ENCODE measurements at regions not wholly inside any gene's neighbourhood (a gene's known extent, or its start where the extent isn't known, plus 50 kb on each side); places are given as distances from the start of the nearest gene placed in this dataset.
"Not testable (repeated sequence)": the region's sequence is repeated elsewhere in the genome, so short reads cannot be mapped to it uniquely, and the experiment has no call there.

DNA sequence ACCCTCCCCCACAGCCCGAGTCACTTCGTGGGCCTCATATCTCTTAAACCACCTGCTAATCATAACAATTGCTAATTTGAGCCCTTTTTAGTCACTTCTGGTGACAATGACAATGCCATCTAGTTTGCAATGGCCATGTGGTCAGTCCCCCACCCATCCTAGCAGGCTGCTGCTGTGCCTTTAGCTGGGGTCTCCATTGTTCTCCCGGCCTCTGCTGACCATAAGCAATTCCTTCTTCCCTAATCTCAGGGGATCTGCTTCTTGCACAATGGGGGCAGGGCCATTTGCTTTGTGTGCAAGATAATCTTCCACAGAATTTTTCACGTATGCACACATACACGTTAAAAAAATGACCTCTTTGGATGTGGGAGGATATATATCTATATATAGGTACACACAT lies 406.1 kb upstream of the ONECUT1 start:
- no peaks in the 10 kb centered on the region for H3K9me3 ChIP-seq
- H3K27me3 ChIP-seq (ENCODE audit: insufficient read depth in 3 of 3, low read length in 2 of 3), result no peaks in the 10 kb centered on the region
- TF ChIP-seq, protein P1, sequence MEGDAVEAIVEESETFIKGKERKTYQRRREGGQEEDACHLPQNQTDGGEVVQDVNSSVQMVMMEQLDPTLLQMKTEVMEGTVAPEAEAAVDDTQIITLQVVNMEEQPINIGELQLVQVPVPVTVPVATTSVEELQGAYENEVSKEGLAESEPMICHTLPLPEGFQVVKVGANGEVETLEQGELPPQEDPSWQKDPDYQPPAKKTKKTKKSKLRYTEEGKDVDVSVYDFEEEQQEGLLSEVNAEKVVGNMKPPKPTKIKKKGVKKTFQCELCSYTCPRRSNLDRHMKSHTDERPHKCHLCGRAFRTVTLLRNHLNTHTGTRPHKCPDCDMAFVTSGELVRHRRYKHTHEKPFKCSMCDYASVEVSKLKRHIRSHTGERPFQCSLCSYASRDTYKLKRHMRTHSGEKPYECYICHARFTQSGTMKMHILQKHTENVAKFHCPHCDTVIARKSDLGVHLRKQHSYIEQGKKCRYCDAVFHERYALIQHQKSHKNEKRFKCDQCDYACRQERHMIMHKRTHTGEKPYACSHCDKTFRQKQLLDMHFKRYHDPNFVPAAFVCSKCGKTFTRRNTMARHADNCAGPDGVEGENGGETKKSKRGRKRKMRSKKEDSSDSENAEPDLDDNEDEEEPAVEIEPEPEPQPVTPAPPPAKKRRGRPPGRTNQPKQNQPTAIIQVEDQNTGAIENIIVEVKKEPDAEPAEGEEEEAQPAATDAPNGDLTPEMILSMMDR (IDR thresholded peaks at IDR 0.05), result no peak
- DNase-seq, result no peak
- no peak overlapping the region for H3K27ac ChIP-seq
- no peak overlapping the region for H3K4me3 ChIP-seq
- ATAC-seq, result no peak
- 37 to 51% (median 38%) methylated on average over 5 of the region's 5 CpGs for WGBS, 3 donors
- no peaks in the 10 kb centered on the region for H3K36me3 ChIP-seq (ENCODE audit: insufficient read depth in 1 of 2, low read depth in 1 of 2)
- peaks cover 3% of the 10 kb centered on the region for H3K4me1 ChIP-seq
- intact Hi-C loops (cut with DNase I), result loop anchor here (5.0 to 10.0 kb wide), 2 partner anchors 411 to 414 kb away; no protein-coding TSS in a partner anchor

DNA sequence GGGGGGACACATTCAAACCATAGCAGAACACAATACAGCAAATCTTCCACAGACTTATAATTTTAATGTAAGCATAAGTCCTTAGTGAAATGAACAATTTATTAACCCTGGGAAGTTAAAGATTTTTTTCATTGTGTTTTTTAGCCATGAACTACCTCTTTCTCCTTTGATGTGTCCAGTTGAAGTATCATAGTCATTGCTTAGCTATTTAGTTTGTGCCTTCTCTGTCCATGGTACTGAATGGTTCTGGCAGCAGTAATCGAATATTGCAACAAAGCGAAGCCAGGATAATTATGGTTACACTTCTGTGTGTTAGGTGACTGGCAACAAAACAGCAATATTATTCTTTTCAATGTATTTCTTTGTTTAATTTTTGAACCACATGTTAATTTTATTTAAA lies 403.0 kb upstream of the ONECUT1 start:
- WGBS, 3 donors, result 27 to 59% (median 34%) methylated on average over 2 of the region's 2 CpGs
- Histone ChIP-seq H3K9me3 (no peaks in the 10 kb centered on the region), H3K4me1 (peaks cover 3% of the 10 kb centered on the region), H3K27me3 (ENCODE audit: insufficient read depth in 3 of 3, low read length in 2 of 3) (no peaks in the 10 kb centered on the region), H3K27ac (no peak overlapping the region), H3K4me3 (no peak overlapping the region), H3K36me3 (ENCODE audit: insufficient read depth in 1 of 2, low read depth in 1 of 2) (no peaks in the 10 kb centered on the region)
- intact Hi-C loops (cut with DNase I), result loop anchor here in 1 of 2 donors (10.0 kb wide), 1 partner anchor 408 kb away; no protein-coding TSS in a partner anchor
- no peak for DNase-seq
- peak in 1 of 4 donors; percentile 43 for ATAC-seq
- TF ChIP-seq, protein P1 (IDR thresholded peaks at IDR 0.05), result no peak

DNA sequence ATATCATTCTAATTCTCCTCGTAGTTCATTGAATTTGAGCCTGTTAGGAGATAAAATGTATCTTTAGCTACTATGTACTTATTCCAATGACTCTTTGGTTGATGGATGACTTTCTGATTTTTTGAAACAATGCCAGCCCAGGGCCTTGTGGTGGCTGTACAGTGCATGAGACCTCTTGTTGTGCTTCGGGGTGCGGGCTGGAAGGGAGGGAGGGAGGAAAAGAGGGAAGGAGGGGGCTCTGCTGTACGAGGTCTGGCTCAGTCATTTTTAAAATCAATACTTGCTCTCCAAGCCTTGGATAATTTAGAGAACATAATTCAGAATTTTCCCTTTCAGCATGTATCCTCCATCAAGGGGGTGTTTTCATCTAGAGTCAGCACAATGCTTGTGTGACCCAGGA lies 399.7 kb upstream of the ONECUT1 start:
- TF ChIP-seq, protein P1 (IDR thresholded peaks at IDR 0.05), result no peak
- H3K36me3 ChIP-seq (ENCODE audit: insufficient read depth in 1 of 2, low read depth in 1 of 2), result no peaks in the 10 kb centered on the region
- H3K27me3 ChIP-seq (ENCODE audit: insufficient read depth in 3 of 3, low read length in 2 of 3), result no peaks in the 10 kb centered on the region
- H3K27ac ChIP-seq, result no peak overlapping the region
- ATAC-seq, result no peak
- H3K9me3 ChIP-seq, result no peaks in the 10 kb centered on the region
- H3K4me1 ChIP-seq, result no peaks in the 10 kb centered on the region
- no peak overlapping the region for H3K4me3 ChIP-seq
- WGBS, 3 donors, result 59 to 68% (median 61%) methylated on average over 4 of the region's 4 CpGs
- DNase-seq, result no peak
- intact Hi-C loops (cut with DNase I), result loop anchor here in 1 of 2 donors (10.0 kb wide), 1 partner anchor 405 kb away; no protein-coding TSS in a partner anchor

DNA sequence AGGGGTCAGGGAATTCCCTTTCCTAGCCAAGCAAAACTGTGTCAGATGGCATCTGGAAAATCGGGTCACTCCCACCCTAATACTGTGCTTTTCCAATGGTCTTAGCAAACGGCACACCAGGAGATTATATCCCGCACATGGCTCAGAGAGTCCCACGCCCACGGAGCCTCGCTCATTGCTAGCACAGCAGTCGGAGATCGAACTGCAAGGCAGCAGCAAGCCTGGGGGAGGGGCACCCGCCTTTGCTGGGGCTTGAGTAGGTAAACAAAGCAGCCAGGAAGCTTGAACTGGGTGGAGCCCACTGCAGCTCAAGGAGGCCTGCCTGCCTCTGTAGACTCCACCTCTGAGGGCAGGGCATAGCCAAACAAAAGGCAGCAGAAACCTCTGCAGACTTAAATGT lies 393.3 kb upstream of the ONECUT1 start:
- WGBS, 3 donors, result 79 to 88% (median 83%) methylated on average over 9 of the region's 9 CpGs
- H3K9me3 ChIP-seq; H3K4me3 ChIP-seq; ATAC-seq; intact Hi-C loops (cut with DNase I); DNase-seq; H3K27me3 ChIP-seq (ENCODE audit: insufficient read depth in 3 of 3, low read length in 2 of 3); H3K4me1 ChIP-seq; H3K27ac ChIP-seq; H3K36me3 ChIP-seq (ENCODE audit: insufficient read depth in 1 of 2, low read depth in 1 of 2): not testable (repeated sequence)

DNA sequence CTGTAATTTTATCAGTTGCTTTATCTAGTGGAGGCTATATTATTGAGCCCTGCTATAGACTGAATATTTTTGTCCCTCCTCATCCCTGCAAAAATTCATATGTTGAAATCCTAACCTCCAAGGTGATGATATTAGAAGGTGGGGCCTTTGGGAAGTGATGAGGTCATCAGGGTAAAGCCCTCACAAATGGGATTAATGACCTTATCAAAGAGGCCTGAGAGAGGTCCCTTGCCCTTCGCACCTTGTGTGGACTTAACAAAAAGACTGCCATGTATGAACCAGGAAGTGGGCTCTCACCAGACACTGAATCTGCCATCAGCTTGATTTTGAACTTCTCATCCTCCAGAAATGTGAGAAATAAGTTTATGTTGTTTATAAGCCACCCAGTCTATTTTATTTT lies 381.4 kb upstream of the ONECUT1 start:
- 72 to 89% (median 86%) methylated on average over 1 of the region's 1 CpG for WGBS, 3 donors
- no peaks in the 10 kb centered on the region for H3K4me1 ChIP-seq
- H3K27me3 ChIP-seq (ENCODE audit: insufficient read depth in 3 of 3, low read length in 2 of 3), result peaks cover 0 to 4% (median 0%) of the 10 kb centered on the region in 3 donors
- H3K9me3 ChIP-seq, result no peaks in the 10 kb centered on the region
- no peak overlapping the region for H3K4me3 ChIP-seq
- H3K36me3 ChIP-seq (ENCODE audit: insufficient read depth in 1 of 2, low read depth in 1 of 2), result no peaks in the 10 kb centered on the region
- TF ChIP-seq, protein P1 (IDR thresholded peaks at IDR 0.05), result no peak
- H3K27ac ChIP-seq, result no peak overlapping the region
- no peak for ATAC-seq
- no peak for DNase-seq
- intact Hi-C loops (cut with DNase I), result no loop called here

All from psoas muscle (tissue), 7 donors.